Esophagus muscularis mucosa (tissue), 3 donors: ENCODE measurements at regions not wholly inside any gene's neighbourhood (a gene's known extent, or its start where the extent isn't known, plus 50 kb on each side); places are given as distances from the start of the nearest gene placed in this dataset.

Experiments used
- CTCF ChIP-seq, 3 experiments: fragments of 200-600 bp in 2 of 3; fragments of 450-650 bp in 1 of 3; sonication (generic) in 2 of 3; IDR thresholded peaks; one replicate each; pipeline ENCODE4 v1.5.1; 2017 to 2019; ENCODE audit warnings: antibody characterized with exemption in 3 of 3, mild to moderate bottlenecking in 2 of 3, moderate library complexity in 1 of 3
- POLR2A ChIP-seq: fragments of 450-650 bp; IDR thresholded peaks from one replicate; pipeline ENCODE4 v1.6.1; 2017; ENCODE audit warnings: antibody characterized with exemption, moderate library complexity, mild to moderate bottlenecking, low read depth
- POLR2AphosphoS5 ChIP-seq, 2 donors: sonication (generic); formaldehyde crosslinking; IDR thresholded peaks; one replicate each; pipeline ENCODE4 v1.6.1; 2017; ENCODE audit warnings: antibody characterized with exemption in 2 of 2

GRCh38 chr4:24240655-24241054 lies 343.7 kb downstream of the DHX15 start:
- TF ChIP-seq CTCF (IDR thresholded peaks at IDR 0.05), result no peak
- TF ChIP-seq POLR2AphosphoS5 (IDR thresholded peaks at IDR 0.05), result no peak
- TF ChIP-seq POLR2A, result no peak
